Transverse colon (tissue), 4 donors: ENCODE measurements at regions not wholly inside any gene's neighbourhood (a gene's known extent, or its start where the extent isn't known, plus 50 kb on each side); places are given as distances from the start of the nearest gene placed in this dataset.

Experiments used
- EP300 ChIP-seq: sonication (generic); formaldehyde crosslinking; IDR thresholded peaks from one replicate; pipeline ENCODE4 v1.6.1; 2017; ENCODE audit warnings: antibody characterized with exemption, low read depth
- POLR2A ChIP-seq: fragments of 450-650 bp; IDR thresholded peaks from one replicate; pipeline ENCODE4 v1.6.1; 2016; ENCODE audit warnings: antibody characterized with exemption, mild to moderate bottlenecking, moderate library complexity
- POLR2AphosphoS5 ChIP-seq, 3 donors: sonication (generic); formaldehyde crosslinking; IDR thresholded peaks; one replicate each; pipeline ENCODE4 v1.6.1; 2016; ENCODE audit warnings: antibody characterized with exemption in 3 of 3
- TF ChIP-seq, protein P1 (sequence below), 5 experiments: fragments of 200-600 bp in 3 of 5; fragments of 450-650 bp in 2 of 5; sonication (generic) in 3 of 5; IDR thresholded peaks; 1 replicate in 2 of 5; 2 replicates in 3 of 5; pipeline ENCODE4 v1.5.1; 2016 to 2017; ENCODE audit warnings: antibody characterized with exemption in 5 of 5, inconsistent platforms in 3 of 5, mild to moderate bottlenecking in 2 of 5, moderate library complexity in 1 of 5

DNA sequence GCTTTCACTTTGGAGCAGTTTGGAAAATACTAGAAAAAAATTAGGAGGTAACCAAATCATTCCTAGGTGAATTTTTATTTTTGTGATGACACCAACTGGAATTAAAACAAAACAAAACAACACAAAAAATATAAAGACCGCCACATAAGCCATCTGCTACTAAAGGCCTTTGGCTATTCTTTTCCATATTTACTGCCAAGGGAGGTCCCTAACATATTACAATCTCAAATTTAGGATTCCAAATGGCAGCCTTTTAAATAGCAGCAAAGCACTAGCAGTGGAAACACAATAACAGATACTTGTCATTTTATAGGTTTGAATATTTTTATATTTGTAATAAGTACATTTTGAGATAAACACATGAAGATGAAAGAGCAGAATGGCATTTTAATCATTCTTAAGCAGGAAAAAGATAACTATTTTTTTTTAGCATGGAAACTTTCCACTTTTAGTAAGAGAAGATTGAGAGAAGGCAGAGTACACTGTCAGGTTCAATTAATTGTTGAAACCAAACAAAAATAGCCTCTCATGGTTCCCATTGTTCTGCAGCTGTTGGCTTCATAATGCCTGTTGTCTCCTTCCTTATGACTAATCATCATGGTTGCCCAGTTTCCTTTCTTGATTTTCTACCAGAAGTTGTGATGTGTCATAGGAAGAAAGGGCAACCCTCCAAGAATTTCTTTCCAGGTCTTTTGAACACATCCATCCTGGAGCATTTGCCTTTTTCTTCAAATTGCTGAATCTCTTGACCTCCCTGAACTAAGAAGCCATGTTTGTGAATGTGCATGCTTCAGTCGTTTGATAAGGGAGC, 219.0 kb upstream of the EMCN start:
- TF ChIP-seq, protein P1, sequence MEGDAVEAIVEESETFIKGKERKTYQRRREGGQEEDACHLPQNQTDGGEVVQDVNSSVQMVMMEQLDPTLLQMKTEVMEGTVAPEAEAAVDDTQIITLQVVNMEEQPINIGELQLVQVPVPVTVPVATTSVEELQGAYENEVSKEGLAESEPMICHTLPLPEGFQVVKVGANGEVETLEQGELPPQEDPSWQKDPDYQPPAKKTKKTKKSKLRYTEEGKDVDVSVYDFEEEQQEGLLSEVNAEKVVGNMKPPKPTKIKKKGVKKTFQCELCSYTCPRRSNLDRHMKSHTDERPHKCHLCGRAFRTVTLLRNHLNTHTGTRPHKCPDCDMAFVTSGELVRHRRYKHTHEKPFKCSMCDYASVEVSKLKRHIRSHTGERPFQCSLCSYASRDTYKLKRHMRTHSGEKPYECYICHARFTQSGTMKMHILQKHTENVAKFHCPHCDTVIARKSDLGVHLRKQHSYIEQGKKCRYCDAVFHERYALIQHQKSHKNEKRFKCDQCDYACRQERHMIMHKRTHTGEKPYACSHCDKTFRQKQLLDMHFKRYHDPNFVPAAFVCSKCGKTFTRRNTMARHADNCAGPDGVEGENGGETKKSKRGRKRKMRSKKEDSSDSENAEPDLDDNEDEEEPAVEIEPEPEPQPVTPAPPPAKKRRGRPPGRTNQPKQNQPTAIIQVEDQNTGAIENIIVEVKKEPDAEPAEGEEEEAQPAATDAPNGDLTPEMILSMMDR (IDR thresholded peaks at IDR 0.05) = no peak
- TF ChIP-seq POLR2AphosphoS5 (IDR thresholded peaks at IDR 0.05) (no peak), POLR2A (no peak), EP300 (no peak)
